Osteoblast (primary cell): ENCODE measurements at regions not wholly inside any gene's neighbourhood (a gene's known extent, or its start where the extent isn't known, plus 50 kb on each side); places are given as distances from the start of the nearest gene placed in this dataset.

Experiments used
- DNase-seq: peaks from one replicate; pipeline ENCODE4 v3.0.0; 2011; ENCODE audit warnings: low spot score, mixed read lengths; ENCODE audit not compliant: insufficient read length; ENCODE audit errors: missing footprints
- H2AFZ ChIP-seq: 2 replicates; pipeline ENCODE4 v1.6.0; 2011; ENCODE audit warnings: mild to moderate bottlenecking, low read length
- H3K27ac ChIP-seq: 2 replicates; pipeline ENCODE4 v1.5.1; 2011; ENCODE audit warnings: mild to moderate bottlenecking, low read depth, low read length, moderate library complexity
- H3K27me3 ChIP-seq: 2 replicates; pipeline ENCODE4 v1.6.0; 2012; ENCODE audit warnings: mild to moderate bottlenecking, control low read depth, inconsistent platforms, low read length, moderate library complexity; ENCODE audit not compliant: insufficient read depth
- H3K36me3 ChIP-seq: 2 replicates; pipeline ENCODE4 v1.5.1; 2011; ENCODE audit warnings: mild to moderate bottlenecking, low read length, control low read depth, moderate library complexity; ENCODE audit not compliant: insufficient read depth
- H3K4me1 ChIP-seq: 2 replicates; pipeline ENCODE4 v1.5.1; 2011; ENCODE audit warnings: mild to moderate bottlenecking, low read length, control low read depth, moderate library complexity; ENCODE audit not compliant: insufficient read depth
- H3K4me2 ChIP-seq: 2 replicates; pipeline ENCODE4 v1.6.0; 2011; ENCODE audit warnings: mild to moderate bottlenecking, low read length; ENCODE audit not compliant: insufficient read depth
- H3K4me3 ChIP-seq: fragments of 200-600 bp; sonication (generic); 3 replicates; pipeline ENCODE4 v1.5.1; 2012; ENCODE audit warnings: mild to moderate bottlenecking, low read length, inconsistent platforms; ENCODE audit not compliant: insufficient read depth
- H3K79me2 ChIP-seq: 2 replicates; pipeline ENCODE4 v1.6.0; 2012; ENCODE audit warnings: mild to moderate bottlenecking, low read length, control low read depth, inconsistent platforms; ENCODE audit not compliant: insufficient read depth
- H3K9me3 ChIP-seq: 2 replicates; pipeline ENCODE4 v1.5.1; 2011; ENCODE audit warnings: low read depth, low read length, control low read depth
- H4K20me1 ChIP-seq: 2 replicates; pipeline ENCODE4 v1.6.0; 2012; ENCODE audit warnings: mild to moderate bottlenecking, low read length, control low read depth; ENCODE audit not compliant: insufficient read depth
- TF ChIP-seq, protein P1 (sequence below): IDR thresholded peaks from 2 replicates; pipeline ENCODE4 v1.5.1; 2011; ENCODE audit warnings: mild to moderate bottlenecking, low read depth, low read length, moderate library complexity; ENCODE audit errors: extremely low read depth

DNA sequence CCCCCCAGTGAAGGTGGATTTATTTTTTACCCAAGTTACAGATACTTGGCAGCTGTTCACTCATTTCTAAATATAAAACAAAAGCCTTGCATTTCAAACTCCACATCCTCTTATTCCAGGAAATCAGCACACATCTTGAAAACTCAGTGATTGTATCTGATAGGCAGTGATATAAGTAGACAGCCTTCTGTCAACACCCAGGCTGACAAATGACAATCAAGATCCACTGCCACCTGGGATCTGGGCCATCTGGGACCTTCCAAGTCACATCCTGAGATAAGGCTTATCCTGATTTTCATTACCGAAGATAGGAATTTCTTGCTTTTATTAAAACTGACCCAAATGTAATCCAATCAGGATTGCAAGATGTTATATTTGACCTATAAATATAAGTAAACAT lies 201.3 kb upstream of the PUM3 start:
- H3K4me1 ChIP-seq, result no peaks in the 10 kb centered on the region
- no peaks in the 10 kb centered on the region for H3K9me3 ChIP-seq
- no peaks in the 10 kb centered on the region for H4K20me1 ChIP-seq
- H3K79me2 ChIP-seq, result no peaks in the 10 kb centered on the region
- H3K36me3 ChIP-seq, result no peaks in the 10 kb centered on the region
- H3K27me3 ChIP-seq, result no peaks in the 10 kb centered on the region
- no peak overlapping the region for H2AFZ ChIP-seq
- TF ChIP-seq, protein P1, sequence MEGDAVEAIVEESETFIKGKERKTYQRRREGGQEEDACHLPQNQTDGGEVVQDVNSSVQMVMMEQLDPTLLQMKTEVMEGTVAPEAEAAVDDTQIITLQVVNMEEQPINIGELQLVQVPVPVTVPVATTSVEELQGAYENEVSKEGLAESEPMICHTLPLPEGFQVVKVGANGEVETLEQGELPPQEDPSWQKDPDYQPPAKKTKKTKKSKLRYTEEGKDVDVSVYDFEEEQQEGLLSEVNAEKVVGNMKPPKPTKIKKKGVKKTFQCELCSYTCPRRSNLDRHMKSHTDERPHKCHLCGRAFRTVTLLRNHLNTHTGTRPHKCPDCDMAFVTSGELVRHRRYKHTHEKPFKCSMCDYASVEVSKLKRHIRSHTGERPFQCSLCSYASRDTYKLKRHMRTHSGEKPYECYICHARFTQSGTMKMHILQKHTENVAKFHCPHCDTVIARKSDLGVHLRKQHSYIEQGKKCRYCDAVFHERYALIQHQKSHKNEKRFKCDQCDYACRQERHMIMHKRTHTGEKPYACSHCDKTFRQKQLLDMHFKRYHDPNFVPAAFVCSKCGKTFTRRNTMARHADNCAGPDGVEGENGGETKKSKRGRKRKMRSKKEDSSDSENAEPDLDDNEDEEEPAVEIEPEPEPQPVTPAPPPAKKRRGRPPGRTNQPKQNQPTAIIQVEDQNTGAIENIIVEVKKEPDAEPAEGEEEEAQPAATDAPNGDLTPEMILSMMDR, result no peak
- no peak for DNase-seq
- no peak overlapping the region for H3K27ac ChIP-seq
- H3K4me2 ChIP-seq, result no peak overlapping the region
- no peak overlapping the region for H3K4me3 ChIP-seq

DNA sequence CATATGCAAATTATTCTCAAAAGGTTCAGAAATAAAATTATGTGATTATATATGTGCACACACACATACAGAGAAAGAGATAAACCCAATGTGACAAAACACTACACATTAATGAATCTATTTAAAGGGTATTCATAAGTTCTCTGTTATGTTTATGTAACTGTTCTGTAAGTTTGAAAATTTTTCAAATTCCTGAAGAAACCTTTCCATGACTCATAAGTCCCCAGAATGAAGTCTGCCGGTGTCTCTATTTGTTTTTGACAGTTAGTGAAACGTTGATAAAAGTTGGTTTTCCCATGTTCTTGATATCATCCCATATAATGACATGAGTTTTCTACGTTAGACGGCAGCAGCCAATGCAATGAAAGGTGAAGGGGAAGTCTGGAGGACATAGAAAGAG lies 199.5 kb upstream of the PUM3 start:
- Histone ChIP-seq H3K4me3 (no peak overlapping the region), H3K4me1 (no peaks in the 10 kb centered on the region), H3K4me2 (no peak overlapping the region), H3K27ac (no peak overlapping the region), H3K9me3 (no peaks in the 10 kb centered on the region), H2AFZ (no peak overlapping the region), H4K20me1 (no peaks in the 10 kb centered on the region), H3K27me3 (no peaks in the 10 kb centered on the region), H3K36me3 (no peaks in the 10 kb centered on the region), H3K79me2 (no peaks in the 10 kb centered on the region)
- TF ChIP-seq, protein P1, result no peak
- no peak for DNase-seq

DNA sequence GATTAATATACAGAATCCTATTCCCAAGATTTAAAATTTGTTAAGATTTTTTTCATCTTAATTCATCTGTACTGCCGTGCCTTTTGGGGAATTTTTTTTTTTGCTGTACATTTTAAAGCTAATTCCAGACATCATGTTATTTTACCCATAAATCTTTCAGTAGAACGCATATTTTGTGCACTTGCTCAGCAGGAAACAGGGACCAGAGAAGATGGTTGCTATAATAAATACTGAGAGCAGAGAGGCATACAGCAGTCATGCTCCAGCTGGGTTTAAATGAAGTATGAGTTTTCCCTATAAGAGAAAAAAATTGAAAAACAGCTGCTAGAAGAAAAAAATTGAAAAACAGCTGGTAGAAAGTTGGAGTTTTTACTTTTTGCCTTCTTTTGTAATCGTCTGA lies 196.9 kb upstream of the PUM3 start:
- Histone ChIP-seq H3K4me1 (no peaks in the 10 kb centered on the region), H3K79me2 (no peaks in the 10 kb centered on the region), H3K27ac (no peak overlapping the region), H3K27me3 (no peaks in the 10 kb centered on the region), H3K36me3 (no peaks in the 10 kb centered on the region), H4K20me1 (no peaks in the 10 kb centered on the region), H3K4me3 (no peak overlapping the region), H3K9me3 (no peaks in the 10 kb centered on the region), H3K4me2 (no peak overlapping the region), H2AFZ (no peak overlapping the region)
- TF ChIP-seq, protein P1, result no peak
- DNase-seq, result no peak

DNA sequence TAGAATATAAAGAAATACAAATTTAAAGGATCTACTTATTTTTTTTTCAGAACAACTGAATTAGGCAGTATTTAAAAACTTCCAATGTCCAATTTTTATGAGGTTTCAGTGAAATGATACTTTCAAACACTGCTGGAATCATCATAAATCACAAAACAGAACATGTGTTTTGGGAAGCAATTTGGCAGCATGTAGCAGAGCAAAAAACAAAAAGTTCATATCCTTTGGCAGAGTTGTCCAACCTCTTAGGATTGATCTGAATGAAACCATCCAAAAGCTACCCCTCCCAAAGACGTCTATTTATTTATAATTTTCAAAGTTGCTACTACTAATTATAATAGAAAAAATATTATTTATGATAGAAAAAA lies 192.4 kb upstream of the PUM3 start:
- Histone ChIP-seq H3K4me1 (no peaks in the 10 kb centered on the region), H3K79me2 (no peaks in the 10 kb centered on the region), H4K20me1 (no peaks in the 10 kb centered on the region), H3K9me3 (no peaks in the 10 kb centered on the region), H2AFZ (no peak overlapping the region), H3K4me3 (no peak overlapping the region), H3K36me3 (no peaks in the 10 kb centered on the region), H3K27me3 (no peaks in the 10 kb centered on the region), H3K4me2 (no peak overlapping the region), H3K27ac (no peak overlapping the region)
- no peak for DNase-seq
- TF ChIP-seq, protein P1, result no peak
